ENCODE measurements at regions not wholly inside any gene's neighbourhood (a gene's known extent, or its start where the extent isn't known, plus 50 kb on each side); places are given as distances from the start of the nearest gene placed in this dataset.
"Not testable (repeated sequence)": the region's sequence is repeated elsewhere in the genome, so short reads cannot be mapped to it uniquely, and the experiment has no call there.

- no peak overlapping the region for H3K4me3 ChIP-seq
- intact Hi-C loops (cut with DNase I), result no loop called here
Measured at GRCh38 chr13:72617951-72618350, 109.5 kb downstream of the MZT1 start.

GRCh38 chr13:72617186-72617585 is 110.2 kb downstream of the MZT1 start:
- no peak overlapping the region for H3K27ac ChIP-seq
- H3K36me3 ChIP-seq, result no peaks in the 10 kb centered on the region
- no peak for TF ChIP-seq CTCF (IDR thresholded peaks at IDR 0.05)
- no peaks in the 10 kb centered on the region for H3K4me1 ChIP-seq
- no peaks in the 10 kb centered on the region for H3K9me3 ChIP-seq
- DNase-seq (ENCODE audit: low spot score in 2 of 2), result no peak
- intact Hi-C loops (cut with DNase I), result no loop called here
- no peak overlapping the region for H3K4me3 ChIP-seq
- no peaks in the 10 kb centered on the region for H3K27me3 ChIP-seq

More at GRCh38 chr13:72617951-72618350, 109.5 kb downstream of the MZT1 start:
- Histone ChIP-seq H3K9me3 (no peaks in the 10 kb centered on the region), H3K27me3 (no peaks in the 10 kb centered on the region), H3K27ac (no peak overlapping the region), H3K4me1 (no peaks in the 10 kb centered on the region), H3K36me3 (no peaks in the 10 kb centered on the region)
- TF ChIP-seq CTCF (IDR thresholded peaks at IDR 0.05), result no peak
- no peak for DNase-seq (ENCODE audit: low spot score in 2 of 2)

GRCh38 chr13:72610251-72610891 is 117.1 kb downstream of the MZT1 start:
- H3K4me1 ChIP-seq; DNase-seq (ENCODE audit: low spot score in 2 of 2); H3K36me3 ChIP-seq; H3K9me3 ChIP-seq; H3K27me3 ChIP-seq; H3K4me3 ChIP-seq; intact Hi-C loops (cut with DNase I); H3K27ac ChIP-seq: not testable (repeated sequence)

GRCh38 chr13:72599178-72599743 is 128.2 kb downstream of the MZT1 start:
- no peaks in the 10 kb centered on the region for H3K4me1 ChIP-seq
- intact Hi-C loops (cut with DNase I), result no loop called here
- TF ChIP-seq CTCF (IDR thresholded peaks at IDR 0.05), result no peak
- no peak overlapping the region for H3K4me3 ChIP-seq
- H3K27me3 ChIP-seq, result no peaks in the 10 kb centered on the region
- no peak for DNase-seq (ENCODE audit: low spot score in 2 of 2)
- H3K27ac ChIP-seq, result no peak overlapping the region
- H3K9me3 ChIP-seq, result no peaks in the 10 kb centered on the region
- H3K36me3 ChIP-seq, result no peaks in the 10 kb centered on the region

- intact Hi-C loops (cut with DNase I), result no loop called here
Measured at GRCh38 chr13:72590091-72590740, 137.2 kb downstream of the MZT1 start.

More at GRCh38 chr13:72590091-72590740, 137.2 kb downstream of the MZT1 start:
- no peak for TF ChIP-seq CTCF (IDR thresholded peaks at IDR 0.05)
- no peaks in the 10 kb centered on the region for H3K27me3 ChIP-seq
- no peak overlapping the region for H3K4me3 ChIP-seq
- no peaks in the 10 kb centered on the region for H3K9me3 ChIP-seq
- no peaks in the 10 kb centered on the region for H3K36me3 ChIP-seq
- no peak for DNase-seq (ENCODE audit: low spot score in 2 of 2)
- H3K27ac ChIP-seq, result no peak overlapping the region
- H3K4me1 ChIP-seq, result no peaks in the 10 kb centered on the region
